HG03558 (cell line): ENCODE measurements at regions not wholly inside any gene's neighbourhood (a gene's known extent, or its start where the extent isn't known, plus 50 kb on each side); places are given as distances from the start of the nearest gene placed in this dataset.

ENCODE experiments used
- ATAC-seq: cut with Tn5 transposase; IDR thresholded peaks from one replicate; pipeline ENCODE4 v1.9.1; 2021; ENCODE audit warnings: moderate number of reproducible peaks; ENCODE audit not compliant: unreplicated experiment; ENCODE audit errors: extremely low read depth

DNA sequence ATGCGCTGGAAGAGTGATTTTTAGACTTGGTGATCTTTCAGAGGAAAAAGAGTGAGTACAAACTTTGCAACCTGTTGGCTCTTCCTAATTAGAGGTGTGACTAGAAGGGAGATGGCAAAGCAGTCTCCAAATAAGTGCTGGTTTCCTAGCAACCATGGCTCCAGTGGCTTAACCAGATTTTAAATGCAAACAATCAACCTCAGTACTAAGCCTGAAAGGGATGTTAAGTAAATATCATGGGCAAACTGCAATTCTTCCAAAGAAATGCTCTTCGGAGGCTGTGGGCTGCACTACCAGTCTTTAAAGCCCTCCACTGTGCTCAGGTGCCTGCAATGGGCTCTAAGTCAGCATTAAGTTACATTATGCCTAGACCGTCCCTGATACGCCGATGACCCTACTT lies 678.1 kb upstream of the CCDC54 start:
- no peak for ATAC-seq

DNA sequence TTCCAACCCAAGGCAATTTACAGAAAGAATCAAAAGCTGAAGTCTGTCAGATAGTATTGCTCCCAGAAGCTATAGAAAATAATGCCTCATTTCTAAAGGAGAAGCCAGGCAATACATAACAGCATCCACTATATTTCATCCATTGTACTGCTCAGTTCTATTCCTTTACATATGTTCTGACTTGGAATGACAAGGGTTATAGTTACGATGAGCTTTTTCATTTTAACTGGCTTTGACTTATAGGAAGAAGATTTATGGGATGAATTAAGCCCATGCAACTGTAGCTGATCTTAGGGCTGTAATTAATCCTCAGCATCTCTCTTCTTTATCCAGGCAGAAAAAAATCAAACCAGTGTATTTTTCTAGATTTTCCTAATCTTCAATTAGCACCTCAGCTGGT lies 676.3 kb upstream of the CCDC54 start:
- no peak for ATAC-seq

DNA sequence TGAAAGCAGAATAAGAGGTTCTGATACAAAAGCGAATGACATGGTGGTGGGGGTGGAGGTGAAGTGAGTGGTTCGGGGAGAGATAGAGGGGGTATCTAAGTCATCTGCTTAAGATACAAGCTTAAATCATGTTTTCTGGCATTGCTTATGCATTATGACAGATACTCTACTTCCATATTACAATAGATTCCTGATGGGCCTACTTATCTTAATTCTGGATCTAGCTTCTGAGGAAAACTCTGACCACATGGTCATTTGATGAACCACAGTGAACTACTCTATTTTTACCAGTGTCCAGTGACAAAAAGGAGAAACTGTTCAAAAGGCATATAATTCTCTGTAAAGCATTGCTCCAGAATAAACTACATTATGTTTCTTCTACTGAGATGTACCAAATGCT lies 673.7 kb upstream of the CCDC54 start:
- ATAC-seq = no peak

DNA sequence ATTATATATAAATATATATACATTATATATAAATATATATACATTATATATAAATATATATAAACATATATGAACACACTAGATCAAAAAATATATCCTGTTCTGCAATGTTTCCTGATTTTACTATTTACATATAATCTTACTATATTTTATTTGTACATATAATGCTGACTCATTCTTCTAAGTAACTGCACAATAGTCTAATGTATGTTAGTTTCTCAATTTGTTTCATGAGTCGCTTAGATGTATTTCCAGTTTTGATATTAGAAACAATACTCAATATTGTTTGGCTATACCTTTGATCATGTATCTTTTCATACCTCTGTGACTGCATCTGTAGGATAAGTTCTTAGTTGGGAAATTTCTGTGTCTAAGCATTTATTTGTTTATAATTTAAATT lies 669.9 kb upstream of the CCDC54 start:
- no peak for ATAC-seq

DNA sequence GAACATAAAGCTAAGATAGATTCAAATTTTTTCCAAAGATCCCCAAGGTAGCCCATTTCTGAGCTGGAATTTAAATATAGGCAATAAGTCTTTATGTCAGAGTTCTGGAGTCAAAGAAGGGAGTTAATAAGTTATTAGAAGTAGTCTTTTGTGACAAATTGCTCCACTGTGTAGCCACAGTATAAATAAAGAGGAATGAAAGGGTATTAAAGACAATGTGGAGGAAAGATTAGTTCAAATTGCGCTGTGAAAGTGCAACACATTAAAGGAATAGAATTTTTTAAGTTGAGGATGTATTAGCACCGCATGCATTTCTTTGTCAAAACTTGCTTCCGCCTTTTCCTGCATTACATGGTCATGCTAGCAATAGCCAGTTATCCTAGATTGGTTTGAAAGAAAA lies 666.6 kb upstream of the CCDC54 start:
- no peak for ATAC-seq

DNA sequence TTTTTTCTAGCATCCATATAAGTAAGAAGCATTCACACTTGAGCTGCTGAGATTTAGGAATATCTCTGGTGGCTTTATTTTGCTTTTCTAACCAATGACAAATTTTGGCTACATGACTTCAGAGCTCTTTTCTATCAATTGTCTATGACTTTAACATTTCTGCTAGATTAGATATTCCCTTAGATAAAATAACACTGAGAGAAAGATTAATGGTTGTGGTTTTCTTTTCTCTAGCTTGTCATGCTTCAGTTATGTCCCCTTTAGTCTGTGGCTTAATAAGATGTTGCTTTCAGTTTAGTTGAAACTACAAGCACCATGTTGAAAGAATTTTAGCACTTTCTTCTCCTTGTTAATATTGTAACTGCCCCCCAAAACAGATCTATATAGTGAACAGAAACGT lies 665.6 kb upstream of the CCDC54 start:
- ATAC-seq = no peak

DNA sequence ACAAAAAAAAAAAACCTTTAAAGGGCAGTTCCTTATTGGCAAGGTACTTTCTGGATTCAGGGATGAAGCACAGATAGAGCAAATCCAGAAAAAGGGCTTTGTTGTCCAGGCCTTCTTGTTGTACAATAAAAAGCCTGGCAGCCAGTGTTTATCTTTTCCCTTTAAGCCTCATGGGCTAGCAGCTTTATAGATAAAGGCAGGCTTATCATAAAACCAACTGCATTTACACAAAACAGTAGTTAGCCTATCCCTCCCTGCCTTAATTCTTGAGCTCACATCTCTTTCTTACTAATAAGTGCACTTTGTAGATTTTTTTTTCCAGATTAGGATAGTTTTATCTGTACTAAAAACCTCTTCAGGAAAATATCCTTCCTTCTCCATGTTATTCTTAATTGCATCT lies 662.8 kb upstream of the CCDC54 start:
- ATAC-seq = no peak

DNA sequence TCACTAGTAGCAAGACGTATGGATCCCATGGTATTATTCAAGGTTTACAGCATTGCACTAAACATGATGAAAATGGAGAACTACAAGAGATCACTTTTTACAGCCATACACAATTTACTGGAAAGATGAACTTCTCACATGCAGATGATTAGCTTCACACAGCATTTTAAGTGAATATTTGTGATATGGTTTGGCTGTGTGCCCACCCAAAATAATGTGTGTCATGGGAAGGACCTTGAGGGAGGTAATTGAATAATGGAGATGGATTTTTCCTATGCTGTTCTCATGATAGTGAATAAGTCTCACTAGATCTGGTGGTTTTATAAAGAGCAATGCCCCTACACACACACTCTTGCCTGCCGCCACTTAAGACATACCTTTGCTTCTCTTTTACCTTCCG lies 662.0 kb upstream of the CCDC54 start:
- no peak for ATAC-seq

DNA sequence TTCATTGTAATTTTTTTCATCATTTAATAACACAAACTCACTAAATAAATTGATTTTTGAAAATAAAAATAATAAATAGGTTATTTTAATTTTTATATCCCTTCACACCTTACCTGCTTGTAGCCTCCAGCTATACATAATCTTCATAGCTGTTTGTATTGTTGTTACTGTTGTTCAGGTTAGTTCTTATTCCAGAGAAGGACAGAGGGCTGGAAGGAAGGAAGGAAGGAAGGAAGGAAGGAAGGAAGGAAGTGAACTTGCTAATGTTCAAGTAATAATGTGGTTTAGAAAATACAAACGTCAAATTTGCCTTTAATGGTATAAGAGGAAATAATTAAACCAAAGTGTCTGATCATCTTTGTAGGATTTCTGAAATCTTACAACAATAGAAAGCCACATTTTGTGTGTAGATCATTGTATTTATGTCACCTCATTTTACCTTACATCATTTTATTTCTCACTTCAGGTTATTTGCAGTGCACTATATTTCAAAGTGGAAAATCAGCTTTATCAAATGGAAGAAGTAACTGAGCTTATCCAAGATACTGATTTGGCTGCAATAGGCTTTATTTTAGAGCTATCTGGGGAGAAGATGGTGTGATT lies 660.0 kb upstream of the CCDC54 start:
- ATAC-seq = no peak

DNA sequence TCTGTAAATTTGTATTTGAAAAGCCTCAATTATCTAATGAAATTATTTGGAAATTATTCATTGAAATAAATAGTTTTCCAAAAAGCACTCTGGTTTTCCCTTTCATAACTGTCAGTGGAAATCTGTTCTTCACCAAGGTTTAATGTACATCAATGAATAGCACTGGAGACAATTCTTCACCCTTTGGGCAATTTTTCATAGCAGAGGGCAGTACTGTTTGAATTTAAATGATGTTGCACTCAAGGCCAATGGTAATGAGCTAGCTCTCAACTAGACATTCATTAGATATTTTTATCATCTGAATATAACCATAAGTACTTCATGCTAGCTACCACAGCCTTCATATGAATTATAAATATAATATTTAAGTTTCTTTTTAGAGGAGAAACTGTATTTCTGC lies 658.2 kb upstream of the CCDC54 start:
- no peak for ATAC-seq

DNA sequence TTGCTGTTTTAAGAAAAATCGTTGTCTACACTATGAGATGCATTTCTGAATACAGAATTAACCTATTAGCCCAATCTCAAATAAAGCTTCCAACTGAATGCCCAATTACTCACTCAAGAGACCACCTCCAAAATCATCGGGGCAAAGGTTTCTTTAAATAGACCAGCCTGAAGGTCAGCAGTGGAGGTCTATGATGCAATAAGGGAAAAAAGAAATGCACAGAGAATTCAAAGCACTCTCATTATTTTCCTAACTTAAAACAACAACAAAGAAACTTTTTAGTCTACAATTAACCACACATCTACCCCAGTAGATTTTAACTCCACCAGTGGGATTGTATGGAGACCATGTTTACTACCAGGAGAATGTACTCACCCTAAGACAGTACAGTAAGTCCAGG lies 657.7 kb upstream of the CCDC54 start:
- ATAC-seq = no peak

DNA sequence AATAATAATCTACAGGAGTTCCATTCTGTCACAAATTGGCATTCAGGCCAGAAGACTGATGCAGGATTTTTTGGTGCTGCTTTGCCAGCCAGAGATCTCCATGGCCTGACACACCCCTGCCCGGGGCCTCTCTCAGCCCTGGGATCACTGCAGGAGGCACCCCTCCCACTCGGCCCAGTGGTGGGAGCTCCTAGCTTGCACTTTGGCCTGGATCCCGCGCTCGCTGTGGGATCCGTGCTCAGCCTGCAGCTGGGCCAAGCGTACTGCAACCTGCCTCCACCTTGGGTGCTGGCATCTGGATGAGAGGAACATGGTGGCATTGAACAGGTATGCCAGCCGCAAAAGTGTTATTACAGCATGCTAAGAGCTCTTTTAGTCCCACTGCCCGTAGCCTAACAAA lies 656.7 kb upstream of the CCDC54 start:
- ATAC-seq = no peak

DNA sequence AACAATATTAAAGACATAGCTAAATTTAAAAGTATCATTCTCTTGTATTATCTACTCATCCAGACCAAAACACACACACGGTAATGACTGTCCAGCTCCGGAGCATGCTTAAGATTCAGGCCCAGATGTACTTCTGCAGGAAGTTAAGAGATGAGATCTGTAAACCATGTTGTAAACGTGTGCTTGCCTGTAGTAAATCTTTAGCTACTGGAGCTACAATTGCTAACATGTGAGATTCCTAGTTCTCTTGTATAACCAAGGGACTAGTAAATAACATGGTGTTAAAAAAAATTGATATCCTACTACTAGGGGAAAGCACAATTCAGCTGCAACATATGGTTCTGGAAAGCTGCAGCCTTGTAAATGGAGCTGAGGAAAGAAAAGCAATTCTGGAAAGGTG lies 651.7 kb upstream of the CCDC54 start:
- ATAC-seq = no peak

DNA sequence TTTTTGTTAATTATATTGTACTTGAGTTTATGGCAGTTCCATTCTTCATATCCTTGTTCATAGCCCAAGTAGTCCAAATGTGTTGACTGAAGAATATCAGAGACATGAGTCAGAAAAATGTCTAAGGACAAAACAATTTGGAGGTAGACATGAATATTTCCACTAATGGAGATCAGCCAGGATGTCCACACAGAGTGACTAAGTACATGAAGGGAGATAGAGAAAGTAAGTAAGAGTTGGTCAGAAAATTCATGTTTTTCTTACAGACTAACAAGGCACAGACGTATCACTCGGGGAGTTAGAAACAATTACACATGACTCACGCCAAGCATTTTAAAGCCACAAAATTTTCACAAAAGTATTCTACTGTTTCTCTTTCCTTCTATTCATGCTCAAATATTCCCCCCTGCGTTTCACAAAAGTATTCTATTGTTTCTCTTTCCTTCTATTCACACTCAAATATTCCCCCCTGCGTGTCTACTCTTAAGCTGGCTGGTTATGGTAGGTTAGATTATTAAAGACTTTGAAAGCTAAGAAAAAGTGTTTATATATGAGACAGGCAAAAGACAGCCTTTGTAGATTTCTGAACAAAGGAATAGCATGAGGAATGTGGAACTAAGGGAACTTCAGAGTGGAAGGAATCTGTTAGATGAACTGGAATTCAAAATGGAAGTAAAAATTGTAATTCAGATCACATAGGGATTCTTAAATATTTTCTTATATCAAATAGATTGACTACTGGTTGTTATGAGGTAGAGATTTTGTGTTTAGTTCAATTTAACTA lies 648.7 kb upstream of the CCDC54 start:
- ATAC-seq = no peak

DNA sequence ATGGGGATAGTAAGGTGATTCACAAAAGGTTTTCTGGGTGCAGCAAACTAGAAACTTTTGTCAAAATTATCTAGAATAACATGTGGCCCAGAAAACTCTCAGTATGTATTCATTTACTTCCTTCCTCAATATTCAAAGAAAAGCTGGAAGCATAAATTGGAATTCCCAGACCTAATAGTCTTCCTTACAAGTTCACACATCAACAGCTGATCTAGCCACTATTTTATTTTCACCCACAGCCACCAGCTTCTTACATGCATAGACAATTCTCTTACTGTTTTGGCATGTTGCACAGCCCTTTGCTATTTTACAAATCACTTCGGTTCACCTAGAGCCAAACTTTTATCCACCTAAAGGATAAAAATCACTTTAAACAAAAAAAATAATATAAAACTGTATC lies 647.8 kb upstream of the CCDC54 start:
- ATAC-seq = no peak

DNA sequence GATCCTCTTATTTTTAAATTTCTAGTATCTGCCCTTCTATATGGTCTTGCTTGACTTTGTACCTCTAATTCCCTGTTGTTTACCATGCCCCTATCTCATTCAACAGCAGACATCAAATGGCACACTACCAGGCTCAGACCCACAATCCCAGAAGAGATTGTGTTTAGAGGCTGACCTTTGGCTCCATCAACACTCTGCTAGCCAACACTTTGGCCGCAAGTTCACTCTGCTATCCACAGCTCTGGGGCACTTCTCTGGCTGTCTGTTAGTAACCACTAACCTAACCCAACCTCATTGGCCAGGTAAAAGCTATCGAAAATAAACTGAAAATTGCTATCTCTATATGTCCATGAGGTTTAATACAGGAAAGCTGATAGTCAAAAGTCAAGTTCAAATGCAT lies 646.0 kb upstream of the CCDC54 start:
- no peak for ATAC-seq

DNA sequence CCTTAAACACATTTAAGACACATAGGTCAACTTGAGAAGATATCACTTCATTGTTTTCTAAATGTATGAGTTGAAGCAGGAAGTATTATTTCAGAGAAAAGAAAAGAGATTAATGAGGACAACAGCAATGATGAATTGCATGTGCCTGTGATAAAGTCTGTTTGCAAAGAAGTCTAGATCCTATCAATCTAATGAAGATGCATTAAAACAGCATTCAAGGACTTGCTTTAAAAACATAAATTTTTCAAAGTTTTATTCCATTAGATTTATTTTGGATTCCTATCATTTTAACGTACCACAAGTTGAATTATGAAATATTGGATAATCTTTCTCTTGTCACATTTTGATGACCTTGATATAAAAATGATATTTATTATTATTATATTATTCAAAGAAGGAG lies 642.5 kb upstream of the CCDC54 start:
- no peak for ATAC-seq

DNA sequence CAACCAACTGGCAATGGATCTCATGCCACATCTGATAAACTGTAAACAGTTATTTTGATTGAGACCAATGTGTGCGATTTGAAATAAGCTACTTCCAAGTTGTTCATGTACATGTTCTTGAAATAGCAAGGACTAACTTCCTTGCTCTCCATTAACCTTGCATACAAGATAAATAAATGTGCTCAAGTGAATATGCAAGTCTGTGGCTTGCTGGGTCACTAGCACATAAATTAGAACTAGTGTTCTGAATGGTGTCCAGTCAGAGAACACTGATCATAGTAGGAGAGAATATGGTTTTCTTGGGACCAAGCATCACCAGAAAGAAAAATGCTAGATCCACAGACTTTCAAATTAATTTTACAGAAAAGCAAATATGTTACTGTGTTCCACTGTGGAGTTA lies 640.0 kb upstream of the CCDC54 start:
- ATAC-seq = no peak

DNA sequence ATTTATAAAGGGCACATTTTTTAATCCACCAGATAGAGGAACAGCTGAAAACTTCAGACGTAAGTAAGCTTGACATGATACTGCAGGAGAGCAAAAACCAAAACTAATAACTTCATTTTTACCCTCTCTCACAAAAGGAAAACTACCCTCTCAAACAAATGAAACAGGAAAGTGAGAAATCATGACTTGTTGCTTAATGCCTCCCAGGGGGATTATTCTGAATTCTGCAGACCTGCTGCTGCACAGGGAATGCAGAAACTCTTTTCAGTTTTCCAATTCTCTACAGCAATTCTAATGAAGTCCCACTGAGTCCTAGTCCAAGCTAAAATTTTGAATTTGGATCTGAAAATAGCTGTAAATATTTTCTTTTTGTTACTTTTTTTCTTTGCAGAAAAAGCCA lies 637.1 kb upstream of the CCDC54 start:
- ATAC-seq = no peak

DNA sequence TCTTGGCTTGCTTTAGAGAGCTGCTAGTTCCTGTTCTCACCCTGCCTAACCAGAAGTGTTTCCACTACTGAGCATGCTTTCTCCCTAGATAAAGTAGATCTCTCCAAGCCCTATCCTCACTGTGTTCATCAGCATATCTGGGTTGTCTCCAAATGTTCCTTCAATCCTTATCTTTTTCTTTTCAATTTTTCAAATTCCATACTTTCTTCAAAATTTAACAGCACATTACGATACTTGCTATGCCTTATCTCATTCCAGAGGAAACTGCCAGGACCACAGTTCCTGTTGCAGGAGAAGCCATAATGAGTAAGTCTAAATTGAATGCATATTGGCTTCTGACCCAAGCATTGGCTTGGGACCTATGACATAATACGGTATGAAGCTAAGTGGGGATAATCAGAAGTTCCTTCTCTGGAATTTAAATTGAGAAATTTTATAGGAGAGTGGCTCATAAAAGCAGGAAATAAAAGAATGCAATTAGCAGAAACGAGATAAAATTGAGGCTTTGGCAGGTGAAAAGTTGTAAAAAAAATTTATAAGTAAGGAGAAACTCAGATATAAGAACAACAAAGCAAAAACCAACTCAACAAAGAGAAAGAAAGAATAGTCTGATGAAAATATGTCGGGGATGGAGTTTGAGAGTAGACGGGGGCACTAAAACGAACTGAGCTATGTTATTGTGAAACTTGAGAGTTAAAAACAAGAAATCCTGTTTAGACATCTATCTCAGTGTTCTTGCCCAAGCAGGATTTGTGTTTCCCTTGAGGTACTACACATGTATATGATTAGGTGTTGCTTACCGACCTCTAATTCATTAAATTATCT lies 631.7 kb upstream of the CCDC54 start:
- no peak for ATAC-seq

DNA sequence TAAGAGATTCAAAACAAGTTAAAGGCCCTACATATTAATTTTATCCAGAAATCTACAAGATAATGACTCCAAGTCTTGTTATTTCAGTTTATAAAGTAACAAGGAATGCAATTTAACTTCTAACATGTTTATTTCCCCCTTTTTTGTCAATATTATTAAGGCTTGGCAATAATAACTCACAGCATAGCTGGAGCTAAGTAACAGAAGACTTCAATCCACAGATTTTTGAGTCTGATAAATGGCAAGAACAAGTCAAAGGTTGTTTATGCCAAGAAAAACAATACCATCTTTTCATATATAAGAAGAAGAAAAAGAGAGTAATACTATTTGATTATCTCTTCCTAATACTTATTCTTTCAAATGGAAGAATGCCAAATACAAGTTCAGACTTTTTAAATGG lies 631.0 kb upstream of the CCDC54 start:
- ATAC-seq = no peak
